ENCODE measurements at regions not wholly inside any gene's neighbourhood (a gene's known extent, or its start where the extent isn't known, plus 50 kb on each side); places are given as distances from the start of the nearest gene placed in this dataset.
"Not testable (repeated sequence)": the region's sequence is repeated elsewhere in the genome, so short reads cannot be mapped to it uniquely, and the experiment has no call there.

- Histone ChIP-seq H3K27me3 (ENCODE audit: control insufficient read depth in 4 of 4, insufficient read depth in 4 of 4, low read length in 3 of 4) (no peaks in the 10 kb centered on the region), H3K36me3 (ENCODE audit: control insufficient read depth in 4 of 4, insufficient read depth in 3 of 4, low read depth in 1 of 4, low read length in 3 of 4) (no peaks in the 10 kb centered on the region), H3K4me1 (ENCODE audit: control insufficient read depth in 4 of 4, insufficient read depth in 4 of 4, low read length in 3 of 4) (no peaks in the 10 kb centered on the region), H3K9me3 (ENCODE audit: control insufficient read depth in 4 of 4, low read length in 3 of 4) (no peaks in the 10 kb centered on the region), H3K27ac (ENCODE audit: low read depth in 1 of 2, low read length in 2 of 2) (no peak overlapping the region), H3K9ac (ENCODE audit: low read depth in 1 of 2, low read length in 2 of 2) (no peak overlapping the region), H3K4me3 (ENCODE audit: low read depth in 1 of 3, low read length in 3 of 3) (no peak overlapping the region)
- no peak for TF ChIP-seq CTCF (IDR thresholded peaks at IDR 0.05; ENCODE audit: low read depth, low read length, missing input control)
- TF ChIP-seq SP1 (IDR thresholded peaks at IDR 0.05) = no peak
- no peak for TF ChIP-seq NR2F2 (IDR thresholded peaks at IDR 0.05)
- TF ChIP-seq RAD21 (IDR thresholded peaks at IDR 0.05) = no peak
- no peak for TF ChIP-seq JUND (IDR thresholded peaks at IDR 0.05)
- TF ChIP-seq RXRA (IDR thresholded peaks at IDR 0.05) = no peak
- TF ChIP-seq FOXA2 (IDR thresholded peaks at IDR 0.05) = no peak
- no peak for TF ChIP-seq FOXA1 (IDR thresholded peaks at IDR 0.05)
- no peak for TF ChIP-seq MAX (IDR thresholded peaks at IDR 0.05)
- no peak for TF ChIP-seq HNF4A (conservative IDR thresholded peaks at IDR 0.05)
- TF ChIP-seq YY1 (IDR thresholded peaks at IDR 0.05) = no peak
- TF ChIP-seq TAF1 (conservative IDR thresholded peaks at IDR 0.05) = no peak
- TF ChIP-seq REST (IDR thresholded peaks at IDR 0.05) = no peak
- no peak for TF ChIP-seq ATF3 (IDR thresholded peaks at IDR 0.05)
- no peak for TF ChIP-seq GABPA (IDR thresholded peaks at IDR 0.05 in 1 of 2, conservative IDR thresholded peaks at IDR 0.05 in 1 of 2)
- TF ChIP-seq HNF4G (IDR thresholded peaks at IDR 0.05) = no peak
- TF ChIP-seq EGR1 (IDR thresholded peaks at IDR 0.05; ENCODE audit: low read depth in 2 of 2) = no peak
- TF ChIP-seq ZBTB33 (IDR thresholded peaks at IDR 0.05) = no peak
- DNase-seq (ENCODE audit: low spot score) = no peak
- 76% methylated on average over 13 of the region's 13 CpGs for WGBS
Observed at GRCh38 chr7:149633976-149634945, 136.7 kb upstream of the ZNF746 start.

- not testable (repeated sequence) for H3K27me3 ChIP-seq (ENCODE audit: control insufficient read depth in 4 of 4, insufficient read depth in 4 of 4, low read length in 3 of 4); H3K27ac ChIP-seq (ENCODE audit: low read depth in 1 of 2, low read length in 2 of 2); H3K4me1 ChIP-seq (ENCODE audit: control insufficient read depth in 4 of 4, insufficient read depth in 4 of 4, low read length in 3 of 4); DNase-seq (ENCODE audit: low spot score); H3K36me3 ChIP-seq (ENCODE audit: control insufficient read depth in 4 of 4, insufficient read depth in 3 of 4, low read depth in 1 of 4, low read length in 3 of 4); H3K4me3 ChIP-seq (ENCODE audit: low read depth in 1 of 3, low read length in 3 of 3); H3K9me3 ChIP-seq (ENCODE audit: control insufficient read depth in 4 of 4, low read length in 3 of 4); H3K9ac ChIP-seq (ENCODE audit: low read depth in 1 of 2, low read length in 2 of 2)
- 75% methylated on average over 11 of the region's 11 CpGs for WGBS
Observed at GRCh38 chr7:149628361-149629149, 130.9 kb upstream of the ZNF746 start.
